Neutrophil (primary cell): ENCODE measurements at regions not wholly inside any gene's neighbourhood (a gene's known extent, or its start where the extent isn't known, plus 50 kb on each side); places are given as distances from the start of the nearest gene placed in this dataset.

Experiments
- H3K27ac ChIP-seq: fragments of 200-600 bp; sonication (generic); 2 replicates; pipeline ENCODE4 v1.5.1; 2016; ENCODE audit warnings: mild to moderate bottlenecking, moderate library complexity
- H3K27me3 ChIP-seq: fragments of 200-600 bp; sonication (generic); 2 replicates; pipeline ENCODE4 v1.6.0; 2016; ENCODE audit warnings: mild to moderate bottlenecking
- H3K36me3 ChIP-seq: fragments of 200-600 bp; sonication (generic); 2 replicates; pipeline ENCODE4 v1.5.1; 2017
- H3K4me1 ChIP-seq, 2 experiments: fragments of 200-600 bp in 1 of 2; sonication (generic) in 1 of 2; 1 replicate in 1 of 2; 2 replicates in 1 of 2; pipeline versions ENCODE4 v1.5.1 to v1.6.1; 2013 to 2016; ENCODE audit warnings: low read depth in 1 of 2, low read length in 1 of 2, mild to moderate bottlenecking in 1 of 2, moderate library complexity in 1 of 2; ENCODE audit not compliant: control insufficient read depth in 1 of 2, insufficient read depth in 1 of 2
- H3K4me3 ChIP-seq, 2 experiments: fragments of 200-600 bp in 1 of 2; sonication (generic) in 1 of 2; 1 replicate in 1 of 2; 2 replicates in 1 of 2; pipeline ENCODE4 v1.5.1; 2013 to 2016; ENCODE audit warnings: low read depth in 1 of 2, low read length in 1 of 2, mild to moderate bottlenecking in 1 of 2, moderate library complexity in 1 of 2
- H3K9me3 ChIP-seq: fragments of 200-600 bp; sonication (generic); 2 replicates; pipeline ENCODE4 v1.5.1; 2016
- TF ChIP-seq, protein P1 (sequence below): fragments of 200-600 bp; sonication (generic); IDR thresholded peaks from 2 replicates; pipeline ENCODE4 v1.5.1; 2016; ENCODE audit warnings: antibody characterized with exemption

- peaks cover 0 to 6% of the 10 kb centered on the region in 2 experiments for H3K4me1 ChIP-seq
- no peak overlapping the region for H3K4me3 ChIP-seq
- H3K9me3 ChIP-seq = no peaks in the 10 kb centered on the region
- H3K27me3 ChIP-seq = no peaks in the 10 kb centered on the region
- H3K36me3 ChIP-seq = no peaks in the 10 kb centered on the region
- TF ChIP-seq, protein P1, sequence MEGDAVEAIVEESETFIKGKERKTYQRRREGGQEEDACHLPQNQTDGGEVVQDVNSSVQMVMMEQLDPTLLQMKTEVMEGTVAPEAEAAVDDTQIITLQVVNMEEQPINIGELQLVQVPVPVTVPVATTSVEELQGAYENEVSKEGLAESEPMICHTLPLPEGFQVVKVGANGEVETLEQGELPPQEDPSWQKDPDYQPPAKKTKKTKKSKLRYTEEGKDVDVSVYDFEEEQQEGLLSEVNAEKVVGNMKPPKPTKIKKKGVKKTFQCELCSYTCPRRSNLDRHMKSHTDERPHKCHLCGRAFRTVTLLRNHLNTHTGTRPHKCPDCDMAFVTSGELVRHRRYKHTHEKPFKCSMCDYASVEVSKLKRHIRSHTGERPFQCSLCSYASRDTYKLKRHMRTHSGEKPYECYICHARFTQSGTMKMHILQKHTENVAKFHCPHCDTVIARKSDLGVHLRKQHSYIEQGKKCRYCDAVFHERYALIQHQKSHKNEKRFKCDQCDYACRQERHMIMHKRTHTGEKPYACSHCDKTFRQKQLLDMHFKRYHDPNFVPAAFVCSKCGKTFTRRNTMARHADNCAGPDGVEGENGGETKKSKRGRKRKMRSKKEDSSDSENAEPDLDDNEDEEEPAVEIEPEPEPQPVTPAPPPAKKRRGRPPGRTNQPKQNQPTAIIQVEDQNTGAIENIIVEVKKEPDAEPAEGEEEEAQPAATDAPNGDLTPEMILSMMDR = no peak
- no peak overlapping the region for H3K27ac ChIP-seq
Observed at GRCh38 chr9:91045041-91045440, 243.4 kb downstream of the SYK start.

DNA sequence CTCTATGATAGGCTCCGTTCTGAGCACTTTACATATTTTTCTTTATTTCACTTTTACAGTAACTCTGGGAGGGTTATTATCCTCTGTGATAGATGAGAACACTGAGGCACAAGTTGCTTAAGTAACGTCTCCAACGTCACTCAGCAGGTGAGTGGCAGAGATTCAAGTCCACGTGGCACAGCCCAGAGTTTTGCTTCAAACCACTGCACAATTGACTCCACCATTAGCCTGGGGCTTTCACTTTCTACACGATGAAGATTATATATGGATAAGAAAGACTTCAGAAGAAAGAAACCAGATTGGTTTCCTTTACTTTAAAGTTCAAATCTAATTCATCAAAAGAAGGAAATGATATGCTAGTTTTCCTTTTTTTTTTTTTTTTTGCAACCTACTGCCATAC is 245.9 kb downstream of the SYK start:
- Histone ChIP-seq H3K27ac (no peak overlapping the region), H3K9me3 (no peaks in the 10 kb centered on the region), H3K4me3 (no peak overlapping the region), H3K36me3 (no peaks in the 10 kb centered on the region), H3K27me3 (no peaks in the 10 kb centered on the region), H3K4me1 (peaks cover 4 to 6% of the 10 kb centered on the region in 2 experiments)
- TF ChIP-seq, protein P1 = no peak

DNA sequence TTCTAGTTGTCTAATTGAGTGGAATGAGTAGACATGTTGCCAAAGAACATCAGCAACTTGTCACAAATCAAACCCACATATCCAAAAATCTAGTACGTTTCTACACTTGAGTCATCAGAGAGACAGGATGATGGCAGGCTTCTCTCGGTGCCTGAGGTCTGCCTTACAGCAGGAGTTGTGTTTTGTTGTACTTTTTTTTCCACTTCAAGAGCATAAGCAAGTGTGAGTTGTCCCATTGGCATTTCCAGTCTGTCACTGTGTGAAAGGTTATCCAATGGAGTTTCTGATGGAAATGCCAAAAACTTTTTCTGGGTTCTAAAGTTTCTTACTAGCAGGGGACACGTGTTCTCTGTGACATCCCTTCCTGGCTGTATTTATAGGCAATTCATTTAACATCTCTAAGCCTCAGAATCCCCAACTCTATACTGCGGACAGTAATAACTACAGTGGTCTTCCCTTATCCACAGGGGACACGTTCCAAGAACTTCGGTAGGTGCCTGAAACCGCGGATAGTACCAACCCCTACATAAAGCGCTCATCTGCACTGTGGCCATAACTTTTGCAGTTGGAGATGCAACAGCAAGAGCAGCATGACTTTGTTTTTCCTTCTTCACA is 246.5 kb downstream of the SYK start:
- no peaks in the 10 kb centered on the region for H3K27me3 ChIP-seq
- TF ChIP-seq, protein P1 = no peak
- peaks cover 10 to 12% of the 10 kb centered on the region in 2 experiments for H3K4me1 ChIP-seq
- no peak overlapping the region for H3K27ac ChIP-seq
- H3K36me3 ChIP-seq = no peaks in the 10 kb centered on the region
- H3K4me3 ChIP-seq = no peak overlapping the region
- H3K9me3 ChIP-seq = no peaks in the 10 kb centered on the region

DNA sequence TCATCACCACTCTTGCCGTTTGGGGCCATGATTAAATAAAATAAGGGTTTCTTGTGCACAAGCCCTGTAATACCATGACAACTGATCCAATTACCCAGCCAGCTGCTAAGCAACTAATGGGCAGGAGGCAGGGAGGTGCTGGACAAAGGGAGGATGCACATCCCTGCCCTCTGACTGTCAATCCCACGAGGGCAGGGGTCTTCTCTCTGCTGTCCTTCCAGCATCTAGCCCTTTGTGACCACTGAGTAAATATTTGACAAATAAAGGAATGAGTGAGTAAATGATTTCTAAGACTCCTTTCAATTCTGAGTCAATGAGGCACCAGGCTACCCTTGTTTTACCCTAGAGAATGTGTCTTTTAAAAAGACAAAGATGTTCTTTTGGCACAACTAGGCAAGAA is 247.1 kb downstream of the SYK start:
- no peak overlapping the region for H3K4me3 ChIP-seq
- H3K4me1 ChIP-seq = peaks cover 10 to 13% of the 10 kb centered on the region in 2 experiments
- no peak overlapping the region for H3K27ac ChIP-seq
- TF ChIP-seq, protein P1 = no peak
- H3K9me3 ChIP-seq = no peaks in the 10 kb centered on the region
- H3K27me3 ChIP-seq = no peaks in the 10 kb centered on the region
- H3K36me3 ChIP-seq = no peaks in the 10 kb centered on the region

DNA sequence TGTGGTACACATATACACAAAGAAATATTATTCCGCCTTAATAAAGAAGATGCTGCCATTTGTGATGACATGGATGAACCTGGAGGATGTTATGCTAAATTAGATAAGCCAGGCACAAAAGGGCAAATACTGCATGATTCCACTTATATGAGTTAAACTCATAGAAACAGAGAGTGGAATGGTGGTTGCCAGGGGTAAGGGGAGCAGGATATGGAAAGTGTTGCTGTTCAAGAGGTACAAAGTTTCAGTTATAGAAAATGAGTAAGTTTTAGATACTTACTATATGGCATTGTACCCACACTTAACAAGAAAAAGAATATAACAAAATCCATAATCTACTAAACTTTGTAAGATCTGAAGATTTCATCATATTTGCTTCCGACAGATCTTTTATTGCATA is 252.2 kb downstream of the SYK start:
- Histone ChIP-seq H3K27ac (no peak overlapping the region), H3K9me3 (no peaks in the 10 kb centered on the region), H3K4me3 (no peak overlapping the region), H3K4me1 (peaks cover 10 to 13% of the 10 kb centered on the region in 2 experiments), H3K36me3 (no peaks in the 10 kb centered on the region), H3K27me3 (no peaks in the 10 kb centered on the region)
- TF ChIP-seq, protein P1 = no peak
